Mucosa of descending colon (tissue), 3 donors: ENCODE measurements at regions not wholly inside any gene's neighbourhood (a gene's known extent, or its start where the extent isn't known, plus 50 kb on each side); places are given as distances from the start of the nearest gene placed in this dataset.
A peak's percentile ranks its signal among the peaks of the same experiment; 100 is the strongest.

Source experiments
- ATAC-seq: fragments of 200-7000 bp; cut with Tn5 transposase; one replicate; pipeline ENCODE4 v1.9.1; 2020; ENCODE audit warnings: mild to moderate bottlenecking, moderate library complexity
- DNase-seq, 3 donors: peaks; one replicate each; pipeline ENCODE4 v3.0.0-alpha.2; 2020
- H3K36me3 ChIP-seq: fragments of 200-600 bp; one replicate; pipeline ENCODE4 v1.8.0; 2021; ENCODE audit warnings: low read depth, mild to moderate bottlenecking
- H3K4me1 ChIP-seq: fragments of 200-600 bp; one replicate; pipeline ENCODE4 v1.8.0; 2021; ENCODE audit warnings: low read depth, mild to moderate bottlenecking
- H3K4me3 ChIP-seq: fragments of 200-600 bp; one replicate; pipeline ENCODE4 v1.8.0; 2021; ENCODE audit warnings: mild to moderate bottlenecking
- H3K9me3 ChIP-seq: fragments of 200-600 bp; one replicate; pipeline ENCODE4 v1.8.0; 2021; ENCODE audit warnings: mild to moderate bottlenecking
- intact Hi-C, 2 donors: fragments of 100-400 bp; cut with DNase I in 1 of 2; cut with micrococcal nuclease in 1 of 2; formaldehyde crosslinking; loops; one replicate each; pipeline versions ENCODE4 v1.11.0 to v1.11.1; 2022; cut with DNase I, micrococcal nuclease
- TF ChIP-seq, protein P1 (sequence below): fragments of 200-600 bp; IDR thresholded peaks from one replicate; pipeline ENCODE4 v1.8.0; 2022; ENCODE audit warnings: antibody characterized with exemption, mild to moderate bottlenecking
- donor health status: DM: no; HTN: no; CAD: no; lungs with moderate emphysema.
- donor health status: DM: no; HTN: no; CAD: no.
- donor health status: DM: no; HTN: yes; CAD: no.

DNA sequence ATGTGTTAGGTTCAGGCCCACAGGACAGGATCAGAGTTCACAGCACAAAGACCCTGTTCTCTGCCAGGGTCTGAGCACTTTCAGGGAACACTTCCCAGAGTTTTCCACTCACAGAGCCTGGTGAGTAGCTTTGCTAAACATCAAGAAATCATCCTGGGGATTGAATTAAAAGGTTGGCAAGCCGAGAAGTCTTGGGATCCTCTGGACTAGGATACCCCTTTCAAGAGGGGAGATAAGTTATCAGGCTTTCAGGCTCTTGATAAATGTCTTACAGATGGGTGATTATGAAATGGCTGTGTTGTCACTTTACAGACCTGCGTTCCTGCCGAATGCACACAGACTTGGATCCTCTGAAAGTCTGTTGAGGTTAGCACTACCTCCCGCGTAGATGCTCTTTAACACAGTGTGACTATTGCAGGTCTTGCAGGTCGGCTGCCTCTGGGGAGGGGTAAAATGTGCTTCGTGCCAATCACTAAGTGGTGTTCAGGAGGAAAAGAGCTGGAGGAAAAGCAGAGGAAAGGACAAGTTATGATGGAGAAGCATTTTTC lies 473.5 kb upstream of the AKR1E2 start:
- no peak overlapping the region for H3K4me3 ChIP-seq
- no peaks in the 10 kb centered on the region for H3K4me1 ChIP-seq
- intact Hi-C loops, result no loop called here
- H3K9me3 ChIP-seq, result no peaks in the 10 kb centered on the region
- no peaks in the 10 kb centered on the region for H3K36me3 ChIP-seq
- TF ChIP-seq, protein P1, sequence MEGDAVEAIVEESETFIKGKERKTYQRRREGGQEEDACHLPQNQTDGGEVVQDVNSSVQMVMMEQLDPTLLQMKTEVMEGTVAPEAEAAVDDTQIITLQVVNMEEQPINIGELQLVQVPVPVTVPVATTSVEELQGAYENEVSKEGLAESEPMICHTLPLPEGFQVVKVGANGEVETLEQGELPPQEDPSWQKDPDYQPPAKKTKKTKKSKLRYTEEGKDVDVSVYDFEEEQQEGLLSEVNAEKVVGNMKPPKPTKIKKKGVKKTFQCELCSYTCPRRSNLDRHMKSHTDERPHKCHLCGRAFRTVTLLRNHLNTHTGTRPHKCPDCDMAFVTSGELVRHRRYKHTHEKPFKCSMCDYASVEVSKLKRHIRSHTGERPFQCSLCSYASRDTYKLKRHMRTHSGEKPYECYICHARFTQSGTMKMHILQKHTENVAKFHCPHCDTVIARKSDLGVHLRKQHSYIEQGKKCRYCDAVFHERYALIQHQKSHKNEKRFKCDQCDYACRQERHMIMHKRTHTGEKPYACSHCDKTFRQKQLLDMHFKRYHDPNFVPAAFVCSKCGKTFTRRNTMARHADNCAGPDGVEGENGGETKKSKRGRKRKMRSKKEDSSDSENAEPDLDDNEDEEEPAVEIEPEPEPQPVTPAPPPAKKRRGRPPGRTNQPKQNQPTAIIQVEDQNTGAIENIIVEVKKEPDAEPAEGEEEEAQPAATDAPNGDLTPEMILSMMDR, result no peak
- no peak for DNase-seq
- ATAC-seq, result no peak

DNA sequence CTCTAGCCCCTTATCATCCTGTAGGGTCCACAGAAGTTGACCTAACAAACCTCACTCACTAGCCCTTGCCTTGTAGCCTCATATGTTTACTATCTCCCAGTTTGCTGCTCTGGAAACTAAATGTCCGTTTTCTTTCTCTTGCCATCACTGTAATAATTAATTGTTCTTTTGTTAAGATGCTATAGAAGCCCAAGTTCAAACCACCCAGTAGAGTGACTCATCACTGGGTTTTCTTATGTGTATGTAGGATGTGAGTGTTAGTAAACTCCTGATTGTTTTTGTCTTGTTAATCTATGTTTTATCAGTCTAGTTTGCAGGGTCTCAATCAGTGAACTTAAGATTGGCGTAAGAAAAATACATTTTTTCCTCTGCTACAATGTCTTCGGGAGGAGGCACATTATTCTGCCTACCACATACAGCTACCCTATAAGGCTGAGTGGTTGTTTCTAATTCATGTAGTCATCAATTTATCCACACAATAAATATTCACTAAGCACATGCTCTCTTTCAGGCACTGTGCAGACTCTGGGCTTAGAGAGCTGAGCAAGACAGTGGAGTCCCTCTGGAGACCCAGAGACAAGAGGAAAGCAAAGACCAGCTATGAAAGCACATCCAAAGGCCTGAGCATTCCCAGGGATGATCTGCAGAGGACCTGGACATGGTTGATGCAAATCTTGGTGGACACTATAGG lies 474.1 kb upstream of the AKR1E2 start:
- ATAC-seq, result no peak
- Histone ChIP-seq H3K36me3 (no peaks in the 10 kb centered on the region), H3K4me1 (no peaks in the 10 kb centered on the region), H3K4me3 (no peak overlapping the region), H3K9me3 (no peaks in the 10 kb centered on the region)
- DNase-seq, result no peak
- TF ChIP-seq, protein P1, result no peak
- intact Hi-C loops, result no loop called here

DNA sequence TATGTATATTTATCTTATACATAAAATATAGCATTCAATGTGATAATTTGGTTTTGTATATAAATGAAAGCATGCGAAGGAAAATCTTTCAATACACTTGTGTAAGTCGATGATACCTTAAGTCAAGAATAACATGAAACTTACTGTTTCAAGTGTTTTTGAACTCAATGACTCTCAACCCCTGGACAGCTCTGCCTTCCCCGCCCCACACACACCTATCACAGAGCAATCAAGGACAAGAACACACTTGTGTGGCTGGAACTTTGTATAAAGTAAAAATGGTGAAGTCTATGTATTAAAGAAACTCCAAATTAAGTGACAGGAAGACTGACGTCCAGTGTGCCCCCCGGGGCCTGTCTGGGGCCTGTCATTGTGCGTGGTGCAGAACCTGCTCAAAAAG lies 478.6 kb upstream of the AKR1E2 start:
- ATAC-seq (no peak), DNase-seq (no peak)
- intact Hi-C loops, result no loop called here
- Histone ChIP-seq H3K9me3 (no peaks in the 10 kb centered on the region), H3K4me3 (no peak overlapping the region), H3K4me1 (no peaks in the 10 kb centered on the region), H3K36me3 (no peaks in the 10 kb centered on the region)
- TF ChIP-seq, protein P1, result no peak

DNA sequence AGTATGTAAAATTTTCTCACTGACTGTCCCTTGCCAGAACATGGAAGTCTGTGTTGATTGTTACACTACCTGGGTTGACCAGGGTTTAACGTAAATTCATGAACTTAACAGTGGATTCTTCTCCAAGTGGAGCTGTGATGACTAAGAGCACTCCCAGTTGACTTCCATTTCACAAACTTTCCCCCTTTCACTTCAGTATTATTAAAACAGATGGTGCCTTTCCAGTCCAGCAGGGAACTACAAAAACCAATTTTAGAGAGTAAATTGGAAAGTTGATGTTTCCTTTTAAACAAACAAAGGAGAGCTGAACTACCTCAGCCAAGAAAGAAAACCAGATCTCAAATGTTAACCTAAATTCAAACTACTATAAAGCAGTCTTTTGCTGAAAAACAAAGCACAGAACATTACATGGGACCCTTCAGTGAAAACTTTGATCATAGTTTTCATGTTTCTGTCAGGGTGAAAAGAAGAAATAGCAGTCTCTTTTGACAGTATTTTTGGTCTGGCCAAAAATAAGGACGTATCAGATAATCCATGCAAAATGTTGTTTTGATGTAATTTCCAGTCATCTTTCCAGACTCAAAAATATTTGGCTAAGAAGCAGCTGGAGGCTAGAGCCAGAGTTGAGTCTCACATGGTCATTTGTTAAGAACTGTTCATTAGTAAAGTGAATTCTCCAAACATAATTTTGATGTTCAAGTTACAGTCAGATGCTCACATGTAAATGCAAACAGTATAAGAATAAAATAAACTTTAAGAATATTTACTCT lies 479.9 kb upstream of the AKR1E2 start:
- ATAC-seq, result no peak
- intact Hi-C loops, result no loop called here
- no peak for DNase-seq

DNA sequence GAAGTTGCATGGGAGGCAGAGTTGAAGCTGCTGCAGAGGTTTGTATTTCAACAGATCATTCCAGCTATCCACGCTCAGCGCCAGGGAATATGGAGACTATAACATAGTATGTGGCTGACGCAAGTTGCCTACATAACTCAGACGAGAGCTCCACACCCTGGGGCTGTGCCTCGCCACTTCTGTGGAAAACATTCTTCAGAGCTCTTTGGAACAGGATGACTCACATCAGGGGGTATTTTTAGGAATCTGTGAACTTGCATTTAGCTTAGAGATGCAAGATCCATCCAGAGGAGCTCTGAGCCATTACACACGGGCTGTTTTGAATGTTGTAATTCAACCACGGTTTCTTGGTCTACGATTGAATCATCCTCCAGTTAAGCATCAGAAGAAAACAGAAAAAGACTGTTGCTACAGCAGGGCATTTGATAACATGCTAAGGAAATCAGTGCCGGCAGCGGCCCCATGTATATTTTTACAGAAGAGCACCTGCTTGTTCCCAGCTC lies 481.5 kb upstream of the AKR1E2 start:
- no peaks in the 10 kb centered on the region for H3K36me3 ChIP-seq
- TF ChIP-seq, protein P1, result no peak
- no peak for DNase-seq
- H3K9me3 ChIP-seq, result no peaks in the 10 kb centered on the region
- no peaks in the 10 kb centered on the region for H3K4me1 ChIP-seq
- no peak overlapping the region for H3K4me3 ChIP-seq
- peak; percentile 56 for ATAC-seq
- intact Hi-C loops, result no loop called here

More for the DNA sequence above, 479.9 kb upstream of the AKR1E2 start:
- Histone ChIP-seq H3K4me1 (no peaks in the 10 kb centered on the region), H3K36me3 (no peaks in the 10 kb centered on the region), H3K4me3 (no peak overlapping the region), H3K9me3 (no peaks in the 10 kb centered on the region)
- TF ChIP-seq, protein P1, result no peak
